K562 (cell line): ENCODE measurements at regions not wholly inside any gene's neighbourhood (a gene's known extent, or its start where the extent isn't known, plus 50 kb on each side); places are given as distances from the start of the nearest gene placed in this dataset.
A peak's percentile ranks its signal among the peaks of the same experiment; 100 is the strongest.

ENCODE experiments used
- ATAC-seq: fragments of 200-7000 bp; cut with Tn5 transposase; 3 replicates; pipeline ENCODE4 v1.9.1; 2020; ENCODE audit warnings: moderate library complexity
- BruUV-seq: library from RNA; stranded (reverse); fragments of 400-500 nt; replicated peaks from 2 replicates; lab custom pipeline; 2021; lab: Mats Ljungman, UMichigan
- CTCF ChIA-PET: fragments of 300-600 bp; formaldehyde crosslinking; extraction: SDS; loops from one replicate; lab custom pipeline; 2021; ENCODE audit warnings: low intra/inter-chr PET ratio; lab: Yijun Ruan, JAX
- POLR2A ChIA-PET: fragments of 300-600, 350-650 bp; sonication (Branson Sonifier 250); formaldehyde crosslinking; extraction: SDS; loops from one replicate; lab custom pipeline; 2021; ENCODE audit warnings: antibody characterized with exemption, inconsistent platforms; lab: Yijun Ruan, JAX
- DNase-seq, 4 experiments: peaks; one replicate each; pipeline versions ENCODE4 v3.0.0 to v3.0.0-alpha.2; 2011 to 2018; ENCODE audit warnings: low spot score in 3 of 4, mixed read lengths in 3 of 4; ENCODE audit errors: extremely low read depth in 1 of 4
- FAIRE-seq: peaks from 2 replicates; lab custom pipeline; 2011; peaks lifted over from hg19 to GRCh38; lab: Jason Lieb, UNC
- H2AFZ ChIP-seq: 2 replicates; pipeline ENCODE4 v1.6.0; 2011; ENCODE audit warnings: low read depth, low read length, control low read depth, inconsistent platforms
- H3K27ac ChIP-seq: fragments of 200-600 bp; 3 replicates; pipeline ENCODE4 v1.8.0; 2011; ENCODE audit warnings: low read depth, mild to moderate bottlenecking, control low read depth, inconsistent platforms, low read length, moderate library complexity, mixed read lengths; ENCODE audit errors: extremely low read depth
- H3K27me3 ChIP-seq, 2 experiments: fragments of 300-600 bp in 1 of 2; 2 replicates in 1 of 2; 3 replicates in 1 of 2; pipeline versions ENCODE4 v1.6.0 to v1.8.0; 2011; ENCODE audit warnings: inconsistent platforms in 2 of 2, low read length in 2 of 2, mild to moderate bottlenecking in 1 of 2, mixed read lengths in 1 of 2, moderate library complexity in 1 of 2; ENCODE audit not compliant: control insufficient read depth in 2 of 2, insufficient read depth in 2 of 2
- H3K36me3 ChIP-seq: fragments of 300-600 bp; 3 replicates; pipeline ENCODE4 v1.8.0; 2011; ENCODE audit warnings: mild to moderate bottlenecking, low read length, inconsistent platforms; ENCODE audit not compliant: control insufficient read depth, insufficient read depth
- H3K4me1 ChIP-seq, 2 experiments: fragments of 200-600 bp in 1 of 2; replicated peaks in 1 of 2; 2 replicates in 1 of 2; 3 replicates in 1 of 2; pipeline versions ENCODE4 v1.5.1 to v1.8.0; 2011; ENCODE audit warnings: inconsistent platforms in 2 of 2, low read length in 2 of 2, mild to moderate bottlenecking in 1 of 2, mixed read lengths in 1 of 2, moderate library complexity in 1 of 2; ENCODE audit not compliant: control insufficient read depth in 2 of 2, insufficient read depth in 2 of 2
- H3K4me2 ChIP-seq: 2 replicates; pipeline ENCODE4 v1.6.1; 2011; ENCODE audit warnings: low read length, control low read depth, inconsistent platforms, mixed read lengths; ENCODE audit not compliant: insufficient read depth
- H3K4me3 ChIP-seq: fragments of 200-600 bp; sonication (generic), shearing (Covaris generic); 2 replicates; pipeline ENCODE4 v1.5.1; 2016; ENCODE audit warnings: control low read depth, inconsistent platforms
- H3K79me2 ChIP-seq: fragments of 200-600 bp; 3 replicates; pipeline ENCODE4 v1.8.0; 2011; ENCODE audit warnings: low read length, inconsistent platforms; ENCODE audit not compliant: control insufficient read depth, insufficient read depth
- H3K9ac ChIP-seq, 2 experiments: 2 replicates each; pipeline versions ENCODE4 v1.6.0 to v1.6.1; 2011; ENCODE audit warnings: low read depth in 2 of 2, low read length in 2 of 2, control low read depth in 1 of 2, inconsistent platforms in 1 of 2, mild to moderate bottlenecking in 1 of 2, mixed read lengths in 1 of 2; ENCODE audit not compliant: insufficient read depth in 1 of 2
- H3K9me1 ChIP-seq: one replicate; pipeline ENCODE4 v1.6.0; 2011; ENCODE audit warnings: inconsistent platforms, mild to moderate bottlenecking, low read length, moderate library complexity; ENCODE audit not compliant: control insufficient read depth, insufficient read depth
- H3K9me3 ChIP-seq: replicated peaks from 2 replicates; pipeline ENCODE4 v1.5.1; 2011; ENCODE audit warnings: low read depth, low read length, inconsistent platforms; ENCODE audit not compliant: control insufficient read depth, insufficient read depth
- H4K20me1 ChIP-seq: replicated peaks from 2 replicates; pipeline ENCODE4 v1.6.1; 2011; ENCODE audit warnings: low read length, inconsistent platforms, mixed read lengths; ENCODE audit not compliant: control insufficient read depth, insufficient read depth
- EWSR1 ChIP-seq: fragments of 450-650 bp; IDR thresholded peaks from 2 replicates; pipeline ENCODE4 v1.6.1; 2018; ENCODE audit warnings: borderline replicate concordance, mild to moderate bottlenecking, low read depth, moderate library complexity; ENCODE audit not compliant: partially characterized antibody
- FOSL1 ChIP-seq: fragments of 200-800 bp; sonication (Bioruptor generic); conservative IDR thresholded peaks from 2 replicates; pipeline ENCODE4 v1.6.1; 2016; ENCODE audit warnings: missing genetic modification characterization, missing compliant biosample characterization
- FOXJ3 ChIP-seq: sonication (generic); formaldehyde crosslinking; IDR thresholded peaks from 2 replicates; pipeline ENCODE4 v1.4.0; 2020; ENCODE audit warnings: mild to moderate bottlenecking, missing genetic modification reagents
- NFIC ChIP-seq: fragments of 450-650 bp; IDR thresholded peaks from 2 replicates; pipeline ENCODE4 v1.6.1; 2017; ENCODE audit warnings: mild to moderate bottlenecking, inconsistent platforms
- ZBTB2 ChIP-seq: fragments of 450-650 bp; IDR thresholded peaks from 2 replicates; pipeline ENCODE4 v1.6.1; 2016; ENCODE audit warnings: antibody characterized with exemption
- ZNF511 ChIP-seq: sonication (generic); formaldehyde crosslinking; IDR thresholded peaks from 2 replicates; pipeline ENCODE4 v1.8.0; 2022; ENCODE audit warnings: mild to moderate bottlenecking, missing genetic modification reagents
- WGBS: fragments of 100-300 bp; shearing (Covaris generic); methylation state at CpG from one replicate; pipeline ENCODE4 v1.1.6; 2016; ENCODE audit warnings: low coverage, mixed read lengths; ENCODE audit not compliant: insufficient coverage; ENCODE audit errors: missing lambda C conversion rate; 5-methylcytosine and 5-hydroxymethylcytosine counted together
- in situ Hi-C: fragments of 300-500 bp; cut with MboI; formaldehyde crosslinking; loops from 4 replicates; pipeline ENCODE4 v1.15.0; 2018; ENCODE audit warnings: inconsistent platforms, mixed read lengths
- intact Hi-C: fragments of 100-400 bp; cut with micrococcal nuclease; formaldehyde crosslinking; loops from 2 replicates; pipeline ENCODE4 v1.14.2; 2022

GRCh38 chr5:115419846-115420585 lies 123.6 kb upstream of the CCDC112 start:
- H2AFZ ChIP-seq, result no peak overlapping the region
- in situ Hi-C loops (no loop called here), intact Hi-C loops (no loop called here)
- DNase-seq (no peak), FAIRE-seq (no peak), ATAC-seq (no peak)
- H3K79me2 ChIP-seq, result no peaks in the 10 kb centered on the region
- CTCF ChIA-PET, result no interaction called here
- TF ChIP-seq EWSR1 (no peak), FOXJ3 (CRISPR knock-in tag) (no peak), FOSL1 (tag) (peak; percentile 87)
- 0% methylated on average over 1 of the region's 1 CpG for WGBS
- no TSS peak for BruUV-seq
- H3K9me1 ChIP-seq, result no peaks in the 10 kb centered on the region
- H3K9me3 ChIP-seq, result no peaks in the 10 kb centered on the region
- no peak overlapping the region for H3K27ac ChIP-seq
- H4K20me1 ChIP-seq, result no peaks in the 10 kb centered on the region
- H3K4me3 ChIP-seq, result no peak overlapping the region
- no peaks in the 10 kb centered on the region; a peak in 1 of 5 replicates for H3K27me3 ChIP-seq
- H3K4me2 ChIP-seq, result no peak overlapping the region
- no peak overlapping the region for H3K9ac ChIP-seq
- no peaks in the 10 kb centered on the region for H3K4me1 ChIP-seq
- no peaks in the 10 kb centered on the region for H3K36me3 ChIP-seq
- POLR2A ChIA-PET, result no interaction called here

GRCh38 chr5:115418788-115419187 lies 122.3 kb upstream of the CCDC112 start:
- in situ Hi-C loops (no loop called here), intact Hi-C loops (no loop called here)
- no peak for FAIRE-seq
- DNase-seq, result no peak
- ChIA-PET POLR2A (interaction anchor here (0.8 kb wide), 1 partner anchor 1766 kb away, joined by 6 read pairs; no protein-coding TSS in a partner anchor), CTCF (no interaction called here)
- no peaks in the 10 kb centered on the region for H3K4me1 ChIP-seq
- no peaks in the 10 kb centered on the region for H3K79me2 ChIP-seq
- no peaks in the 10 kb centered on the region for H3K9me1 ChIP-seq
- H4K20me1 ChIP-seq, result no peaks in the 10 kb centered on the region
- BruUV-seq, result no TSS peak
- H3K36me3 ChIP-seq, result no peaks in the 10 kb centered on the region
- no peak overlapping the region for H3K4me2 ChIP-seq
- H3K9ac ChIP-seq, result no peak overlapping the region
- no peak for TF ChIP-seq ZNF511 (CRISPR knock-in tag)
- peak; percentile 38; the same call in 1 of the 2 replicates for TF ChIP-seq NFIC
- no peak for TF ChIP-seq ZBTB2
- H2AFZ ChIP-seq, result no peak overlapping the region
- H3K27ac ChIP-seq, result no peak overlapping the region
- no peaks in the 10 kb centered on the region for H3K9me3 ChIP-seq
- no peak for ATAC-seq
- no peaks in the 10 kb centered on the region; a peak in 1 of 5 replicates for H3K27me3 ChIP-seq
- WGBS, result 0% methylated on average over 4 of the region's 5 CpGs
- no peak overlapping the region for H3K4me3 ChIP-seq
